C4-2B (cell line): ENCODE measurements at regions not wholly inside any gene's neighbourhood (a gene's known extent, or its start where the extent isn't known, plus 50 kb on each side); places are given as distances from the start of the nearest gene placed in this dataset.

Source experiments
- ZFX ChIP-seq: fragments of 450-650 bp; IDR thresholded peaks from 2 replicates; pipeline ENCODE4 v1.6.1; 2017
- TF ChIP-seq, protein P1 (sequence below): fragments of 450-650 bp; conservative IDR thresholded peaks from 2 replicates; pipeline ENCODE4 v1.5.1; 2017; ENCODE audit warnings: mild to moderate bottlenecking

DNA sequence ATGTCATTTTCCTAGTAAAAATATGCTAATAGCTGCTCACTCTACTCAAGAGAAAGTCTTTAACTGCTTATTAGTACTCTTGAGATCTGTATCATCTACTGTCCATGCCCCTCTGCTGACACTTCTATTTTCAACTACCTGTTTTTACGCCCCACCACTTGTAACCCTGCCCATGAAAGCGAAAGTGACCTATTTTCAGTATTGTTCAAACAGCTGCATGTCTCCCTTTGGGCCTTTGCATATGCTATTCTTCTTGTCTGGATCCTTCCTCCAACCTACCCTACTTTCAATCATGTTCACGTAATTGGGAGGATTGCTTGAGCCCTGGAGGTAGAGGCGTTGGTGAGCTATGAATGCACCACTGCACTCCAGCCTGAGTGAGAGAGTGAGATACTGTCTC is 1481.3 kb downstream of the GATA3 start:
- TF ChIP-seq, protein P1, sequence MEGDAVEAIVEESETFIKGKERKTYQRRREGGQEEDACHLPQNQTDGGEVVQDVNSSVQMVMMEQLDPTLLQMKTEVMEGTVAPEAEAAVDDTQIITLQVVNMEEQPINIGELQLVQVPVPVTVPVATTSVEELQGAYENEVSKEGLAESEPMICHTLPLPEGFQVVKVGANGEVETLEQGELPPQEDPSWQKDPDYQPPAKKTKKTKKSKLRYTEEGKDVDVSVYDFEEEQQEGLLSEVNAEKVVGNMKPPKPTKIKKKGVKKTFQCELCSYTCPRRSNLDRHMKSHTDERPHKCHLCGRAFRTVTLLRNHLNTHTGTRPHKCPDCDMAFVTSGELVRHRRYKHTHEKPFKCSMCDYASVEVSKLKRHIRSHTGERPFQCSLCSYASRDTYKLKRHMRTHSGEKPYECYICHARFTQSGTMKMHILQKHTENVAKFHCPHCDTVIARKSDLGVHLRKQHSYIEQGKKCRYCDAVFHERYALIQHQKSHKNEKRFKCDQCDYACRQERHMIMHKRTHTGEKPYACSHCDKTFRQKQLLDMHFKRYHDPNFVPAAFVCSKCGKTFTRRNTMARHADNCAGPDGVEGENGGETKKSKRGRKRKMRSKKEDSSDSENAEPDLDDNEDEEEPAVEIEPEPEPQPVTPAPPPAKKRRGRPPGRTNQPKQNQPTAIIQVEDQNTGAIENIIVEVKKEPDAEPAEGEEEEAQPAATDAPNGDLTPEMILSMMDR = no peak
- TF ChIP-seq ZFX = no peak
